ENCODE measurements at regions not wholly inside any gene's neighbourhood (a gene's known extent, or its start where the extent isn't known, plus 50 kb on each side); places are given as distances from the start of the nearest gene placed in this dataset.

GRCh38 chr6:120854583-120854982 lies 479.7 kb downstream of the TBC1D32 start:
- POLR2A ChIA-PET (ENCODE audit: unreplicated experiment), result no interaction called here
- in situ Hi-C loops (cut with MboI; ENCODE audit: low sequenced_read_pairs), result no loop called here

More at GRCh38 chr6:120854583-120854982, 479.7 kb downstream of the TBC1D32 start:
- no peak overlapping the region for H2BK15ac ChIP-seq (ENCODE audit: low read depth, low read length)
- TF ChIP-seq USF2 (IDR thresholded peaks at IDR 0.05; ENCODE audit: low read depth, low read length) (no peak), MXI1 (IDR thresholded peaks at IDR 0.05; ENCODE audit: borderline replicate concordance, low read depth, low read length) (no peak), RCOR1 (IDR thresholded peaks at IDR 0.05; ENCODE audit: insufficient replicate concordance, low read length) (no peak), BHLHE40 (IDR thresholded peaks at IDR 0.05; ENCODE audit: low read depth, low read length) (no peak), MAFK (IDR thresholded peaks at IDR 0.05; ENCODE audit: low read depth, low read length) (no peak), SMC3 (IDR thresholded peaks at IDR 0.05; ENCODE audit: low read depth, low read length) (no peak)
- H3K4me2 ChIP-seq (ENCODE audit: low read depth, low read length), result no peak overlapping the region
- no peak overlapping the region for H2AFZ ChIP-seq (replicated peaks; ENCODE audit: low read length, poor library complexity)
- dilution Hi-C loops (cut with HindIII; ENCODE audit: low sequenced_read_pairs, unreplicated experiment), result no loop called here
- H3K9ac ChIP-seq (ENCODE audit: low read depth, low read length), result no peak overlapping the region
- H4K91ac ChIP-seq (ENCODE audit: insufficient read depth, low read depth, low read length), result no peak overlapping the region
- no peaks in the 10 kb centered on the region for H4K20me1 ChIP-seq (ENCODE audit: insufficient read depth, low read length)
- H3K56ac ChIP-seq (ENCODE audit: extremely low read depth, insufficient read depth, low read length), result no peak overlapping the region
- H3K18ac ChIP-seq (ENCODE audit: low read depth, low read length), result no peak overlapping the region
- no peak overlapping the region for H3K27ac ChIP-seq (ENCODE audit: insufficient read depth, low read length)
- no peak overlapping the region for H3K14ac ChIP-seq (replicated peaks; ENCODE audit: low read depth, low read length)
- no peak overlapping the region for H2BK20ac ChIP-seq (ENCODE audit: low read depth, low read length)
- H3K27me3 ChIP-seq (ENCODE audit: control insufficient read depth, insufficient read depth, low read length), result no peaks in the 10 kb centered on the region
- no peak overlapping the region for H4K5ac ChIP-seq (ENCODE audit: low read depth, low read length)
- H3K9me3 ChIP-seq (ENCODE audit: control insufficient read depth, insufficient read depth, low read length), result peaks cover 11% of the 10 kb centered on the region
- ATAC-seq (ENCODE audit: low read depth), result no peak
- H3K4me1 ChIP-seq (ENCODE audit: control insufficient read depth, insufficient read depth, low read length), result no peaks in the 10 kb centered on the region
- H2AK9ac ChIP-seq (replicated peaks; ENCODE audit: low read depth, low read length, poor library complexity), result no peak overlapping the region
- H2BK120ac ChIP-seq (ENCODE audit: low read depth, low read length), result no peak overlapping the region
- H3K4ac ChIP-seq (ENCODE audit: low read depth, low read length), result no peak overlapping the region
- CTCF ChIA-PET, result no interaction called here
- DNase-seq, result no peak
- BruUV-seq (replicated peaks), result no TSS peak
- H3K79me1 ChIP-seq (ENCODE audit: low read depth in 1 of 2, low read length in 2 of 2), result no peaks in the 10 kb centered on the region
- no peak overlapping the region for H4K8ac ChIP-seq (ENCODE audit: low read depth in 2 of 2, low read length in 2 of 2)
- H3K9me1 ChIP-seq (ENCODE audit: insufficient read depth, low read length), result no peaks in the 10 kb centered on the region
- H3K36me3 ChIP-seq (ENCODE audit: control insufficient read depth, insufficient read depth, low read length), result no peaks in the 10 kb centered on the region
- H2BK5ac ChIP-seq (ENCODE audit: low read depth, low read length, poor library complexity, severe bottlenecking), result no peak overlapping the region
- H3K23ac ChIP-seq (ENCODE audit: low read depth, low read length), result no peak overlapping the region
- intact Hi-C loops (cut with micrococcal nuclease), result no loop called here
- no peak overlapping the region for H2AK5ac ChIP-seq (ENCODE audit: low read depth, low read length)
- no peak overlapping the region for H3K4me3 ChIP-seq (ENCODE audit: insufficient read depth, low read depth, low read length)

All from IMR-90 (cell line).